Activated CD4-positive, alpha-beta T cell treated with anti-CD3 and anti-CD28 coated beads for 36 hours (primary cell): ENCODE measurements at regions not wholly inside any gene's neighbourhood (a gene's known extent, or its start where the extent isn't known, plus 50 kb on each side); places are given as distances from the start of the nearest gene placed in this dataset.

Experiments
- ATAC-seq: fragments of 200-7000 bp; cut with Tn5 transposase; one replicate; pipeline ENCODE4 v1.10.0; 2021; ENCODE audit warnings: mild to moderate bottlenecking, moderate library complexity
- CTCF ChIA-PET: fragments of 350-600 bp; sonication (Branson Sonifier 250); formaldehyde crosslinking; loops from one replicate; lab custom pipeline; 2021; ENCODE audit warnings: antibody characterized with exemption; lab: Charles Lee
- POLR2A ChIA-PET: fragments of 350-600 bp; sonication (Branson Sonifier 250); formaldehyde crosslinking; loops from one replicate; lab custom pipeline; 2021; ENCODE audit warnings: antibody characterized with exemption, inconsistent platforms; lab: Charles Lee
- DNase-seq: peaks from one replicate; pipeline ENCODE4 v3.0.0-alpha.2; 2020
- H3K27ac Mint-ChIP-seq: one replicate; pipeline ENCODE4 v1.8.0; 2021; ENCODE audit warnings: mixed read lengths
- H3K27me3 Mint-ChIP-seq: one replicate; pipeline ENCODE4 v1.8.0; 2021; ENCODE audit warnings: mixed read lengths
- H3K36me3 Mint-ChIP-seq: one replicate; pipeline ENCODE4 v1.8.0; 2021; ENCODE audit warnings: low read depth, mixed read lengths
- H3K4me1 Mint-ChIP-seq: one replicate; pipeline ENCODE4 v1.8.0; 2021; ENCODE audit warnings: mixed read lengths
- H3K4me3 Mint-ChIP-seq: one replicate; pipeline ENCODE4 v1.8.0; 2021; ENCODE audit warnings: mild to moderate bottlenecking, moderate library complexity, mixed read lengths
- H3K9me3 Mint-ChIP-seq: one replicate; pipeline ENCODE4 v1.8.0; 2021; ENCODE audit warnings: low read depth, mixed read lengths
- intact Hi-C, 2 experiments: fragments of 100-400 bp; cut with DNase I in 1 of 2; cut with micrococcal nuclease in 1 of 2; formaldehyde crosslinking; loops; one replicate each; pipeline versions ENCODE4 v1.14.2 to v1.15.1; 2022 to 2024; cut with DNase I, micrococcal nuclease

GRCh38 chr5:61245936-61246335 is 83.7 kb upstream of the SMIM15 start:
- no peak overlapping the region for H3K4me3 Mint-ChIP-seq
- ATAC-seq: no peak
- H3K4me1 Mint-ChIP-seq: no peaks in the 10 kb centered on the region
- ChIA-PET POLR2A (no interaction called here), CTCF (interaction anchor here (0.7 kb wide), 1 partner anchor 16 kb away, joined by 3 read pairs; no protein-coding TSS in a partner anchor)
- no peak overlapping the region for H3K27ac Mint-ChIP-seq
- intact Hi-C loops: no loop called here
- no peaks in the 10 kb centered on the region for H3K36me3 Mint-ChIP-seq
- H3K9me3 Mint-ChIP-seq: peaks cover 5% of the 10 kb centered on the region
- DNase-seq: no peak
- peaks cover 4% of the 10 kb centered on the region for H3K27me3 Mint-ChIP-seq

- no peak for ATAC-seq
- H3K27me3 Mint-ChIP-seq: no peaks in the 10 kb centered on the region
- ChIA-PET CTCF (no interaction called here), POLR2A (no interaction called here)
- peaks cover 5% of the 10 kb centered on the region for H3K9me3 Mint-ChIP-seq
- H3K36me3 Mint-ChIP-seq: no peaks in the 10 kb centered on the region
- no peaks in the 10 kb centered on the region for H3K4me1 Mint-ChIP-seq
- DNase-seq: no peak
- intact Hi-C loops: no loop called here
- no peak overlapping the region for H3K27ac Mint-ChIP-seq
- no peak overlapping the region for H3K4me3 Mint-ChIP-seq
These were observed 84.6 kb upstream of the SMIM15 start for GRCh38 chr5:61246768-61247307.

DNA sequence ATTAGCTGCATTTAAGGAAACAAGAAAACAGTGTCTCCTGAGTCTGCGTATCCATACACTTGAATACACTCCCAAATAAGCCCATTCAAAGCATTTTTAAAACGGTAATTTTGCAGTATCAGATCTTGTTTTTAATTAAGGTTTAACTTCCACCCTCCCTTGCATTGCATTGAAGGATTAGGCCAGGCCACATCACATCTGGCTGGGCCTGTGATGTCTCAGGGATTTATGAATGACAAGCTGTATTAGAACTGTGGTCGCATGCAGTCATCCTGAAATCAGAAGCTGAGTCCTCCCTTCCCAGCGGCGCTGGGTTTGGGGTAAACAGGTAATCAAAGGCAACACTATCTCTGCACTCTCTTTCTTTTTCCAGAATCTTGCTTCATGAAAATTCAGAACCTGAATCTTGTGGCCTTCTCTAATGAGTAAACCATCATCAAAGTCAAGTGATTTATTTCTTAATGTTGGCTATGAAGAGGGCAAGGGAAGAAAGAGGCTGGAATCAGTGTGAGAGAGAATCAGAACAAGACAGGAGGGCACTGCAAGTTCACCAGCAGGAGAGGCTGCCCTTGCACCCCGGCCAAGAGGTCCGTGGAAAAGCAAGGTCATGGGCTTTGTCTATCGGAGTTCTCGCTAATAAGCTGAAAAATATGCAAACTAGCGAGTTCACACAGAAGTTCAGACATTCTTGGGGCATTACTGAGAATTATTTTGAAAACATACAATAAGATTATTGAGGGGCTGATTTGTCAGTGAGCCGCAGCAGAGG is 80.0 kb upstream of the ZSWIM6 start:
- DNase-seq (no peak), ATAC-seq (no peak)
- CTCF ChIA-PET: no interaction called here
- peaks cover 5% of the 10 kb centered on the region for H3K9me3 Mint-ChIP-seq
- H3K4me1 Mint-ChIP-seq: no peaks in the 10 kb centered on the region
- peaks cover 2% of the 10 kb centered on the region for H3K27me3 Mint-ChIP-seq
- no peaks in the 10 kb centered on the region for H3K36me3 Mint-ChIP-seq
- POLR2A ChIA-PET: no interaction called here
- H3K27ac Mint-ChIP-seq: no peak overlapping the region
- intact Hi-C loops: no loop called here
- no peak overlapping the region for H3K4me3 Mint-ChIP-seq

DNA sequence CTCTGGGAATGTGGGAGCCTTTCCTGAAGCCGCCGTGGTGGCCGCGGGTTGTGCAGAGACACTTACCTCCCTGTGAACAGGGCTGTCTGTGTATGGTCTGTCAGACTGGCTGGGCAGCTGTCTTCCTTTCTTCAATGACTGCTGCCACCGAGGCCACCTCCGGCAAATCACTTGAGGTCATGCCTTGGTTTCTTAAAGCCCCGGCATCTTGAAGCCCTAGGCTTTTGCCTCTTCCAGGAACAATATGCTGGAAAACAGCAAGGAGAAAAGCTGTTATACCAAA is 79.5 kb upstream of the ZSWIM6 start:
- Mint-ChIP-seq H3K9me3 (peaks cover 5% of the 10 kb centered on the region), H3K27ac (no peak overlapping the region)

DNA sequence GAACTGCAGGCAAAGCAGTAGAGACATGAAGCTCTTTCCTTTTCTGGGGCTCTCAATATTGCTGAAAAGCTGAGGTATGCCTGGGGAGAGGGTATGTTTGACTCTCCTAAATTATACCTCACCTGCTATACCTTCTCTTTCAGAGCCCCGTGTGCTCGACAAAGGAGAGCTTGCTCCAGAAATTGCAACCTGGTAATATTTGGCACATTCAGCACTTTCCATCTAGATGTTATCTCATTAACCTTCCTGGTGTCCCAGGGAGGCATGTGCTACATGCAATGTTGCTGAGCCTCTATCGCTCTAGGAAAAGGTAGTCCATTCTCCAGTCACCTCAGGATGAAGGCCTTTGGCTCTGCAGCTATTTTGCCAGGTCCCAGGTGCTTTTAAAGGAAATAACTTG is 78.5 kb upstream of the ZSWIM6 start:
- ChIA-PET CTCF (no interaction called here), POLR2A (no interaction called here)
- DNase-seq: no peak
- Mint-ChIP-seq H3K9me3 (peaks cover 5% of the 10 kb centered on the region), H3K4me1 (no peaks in the 10 kb centered on the region), H3K27me3 (peaks cover 2% of the 10 kb centered on the region), H3K36me3 (no peaks in the 10 kb centered on the region), H3K27ac (no peak overlapping the region), H3K4me3 (no peak overlapping the region)
- no peak for ATAC-seq
- intact Hi-C loops: no loop called here

More for the DNA sequence above, 79.5 kb upstream of the ZSWIM6 start:
- Mint-ChIP-seq H3K4me1 (no peaks in the 10 kb centered on the region), H3K27me3 (peaks cover 2% of the 10 kb centered on the region), H3K36me3 (no peaks in the 10 kb centered on the region), H3K4me3 (no peak overlapping the region)
- POLR2A ChIA-PET: no interaction called here
- DNase-seq: no peak
- CTCF ChIA-PET: no interaction called here
- intact Hi-C loops: no loop called here
- ATAC-seq: no peak

- POLR2A ChIA-PET: no interaction called here
- intact Hi-C loops: no loop called here
- ATAC-seq: no peak
- DNase-seq: no peak
- Mint-ChIP-seq H3K27ac (no peak overlapping the region), H3K36me3 (no peaks in the 10 kb centered on the region), H3K9me3 (no peaks in the 10 kb centered on the region), H3K27me3 (peaks cover 2% of the 10 kb centered on the region), H3K4me3 (no peak overlapping the region), H3K4me1 (no peaks in the 10 kb centered on the region)
- CTCF ChIA-PET: no interaction called here
These were observed 77.0 kb upstream of the ZSWIM6 start for GRCh38 chr5:61254969-61255555.

DNA sequence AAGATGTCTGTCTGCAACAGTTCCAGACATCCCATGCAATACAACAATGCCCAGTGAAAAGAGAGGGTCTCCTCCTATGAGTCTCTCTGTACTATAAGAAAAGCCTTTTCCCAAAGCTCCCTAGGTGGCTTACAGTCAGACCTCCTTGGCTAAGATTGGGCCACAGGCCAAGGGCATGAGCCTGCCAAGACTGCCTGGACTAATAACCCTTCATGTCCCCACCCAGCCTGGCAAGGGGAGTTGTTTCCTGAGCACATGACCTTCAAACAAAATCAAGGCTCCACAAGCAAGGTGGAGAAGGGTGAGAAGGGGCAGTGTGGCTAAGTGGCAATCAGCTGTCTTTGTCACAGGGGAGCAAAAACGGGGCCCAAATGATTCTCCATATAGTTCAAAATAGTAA is 75.6 kb upstream of the ZSWIM6 start:
- H3K4me1 Mint-ChIP-seq: no peaks in the 10 kb centered on the region
- intact Hi-C loops: no loop called here
- DNase-seq (no peak), ATAC-seq (no peak)
- POLR2A ChIA-PET: no interaction called here
- H3K4me3 Mint-ChIP-seq: no peak overlapping the region
- H3K27me3 Mint-ChIP-seq: peaks cover 2% of the 10 kb centered on the region
- H3K27ac Mint-ChIP-seq: no peak overlapping the region
- no peaks in the 10 kb centered on the region for H3K9me3 Mint-ChIP-seq
- CTCF ChIA-PET: no interaction called here
- no peaks in the 10 kb centered on the region for H3K36me3 Mint-ChIP-seq

- DNase-seq: no peak
- Mint-ChIP-seq H3K27me3 (peaks cover 2% of the 10 kb centered on the region), H3K9me3 (no peaks in the 10 kb centered on the region), H3K27ac (no peak overlapping the region), H3K36me3 (no peaks in the 10 kb centered on the region), H3K4me1 (no peaks in the 10 kb centered on the region), H3K4me3 (no peak overlapping the region)
- intact Hi-C loops: no loop called here
- CTCF ChIA-PET: no interaction called here
- ATAC-seq: no peak
- POLR2A ChIA-PET: no interaction called here
These were observed 74.6 kb upstream of the ZSWIM6 start for GRCh38 chr5:61257421-61257820.

- ChIA-PET POLR2A (no interaction called here), CTCF (interaction anchor here (1.2 kb wide), 1 partner anchor 18 kb away, joined by 4 read pairs; no protein-coding TSS in a partner anchor)
- ATAC-seq: no peak
- intact Hi-C loops: no loop called here
- Mint-ChIP-seq H3K27me3 (peaks cover 7% of the 10 kb centered on the region), H3K27ac (no peak overlapping the region), H3K9me3 (no peaks in the 10 kb centered on the region), H3K4me3 (no peak overlapping the region), H3K4me1 (peaks cover 4% of the 10 kb centered on the region), H3K36me3 (no peaks in the 10 kb centered on the region)
- DNase-seq: no peak
These were observed 70.9 kb upstream of the ZSWIM6 start for GRCh38 chr5:61261136-61261535.

DNA sequence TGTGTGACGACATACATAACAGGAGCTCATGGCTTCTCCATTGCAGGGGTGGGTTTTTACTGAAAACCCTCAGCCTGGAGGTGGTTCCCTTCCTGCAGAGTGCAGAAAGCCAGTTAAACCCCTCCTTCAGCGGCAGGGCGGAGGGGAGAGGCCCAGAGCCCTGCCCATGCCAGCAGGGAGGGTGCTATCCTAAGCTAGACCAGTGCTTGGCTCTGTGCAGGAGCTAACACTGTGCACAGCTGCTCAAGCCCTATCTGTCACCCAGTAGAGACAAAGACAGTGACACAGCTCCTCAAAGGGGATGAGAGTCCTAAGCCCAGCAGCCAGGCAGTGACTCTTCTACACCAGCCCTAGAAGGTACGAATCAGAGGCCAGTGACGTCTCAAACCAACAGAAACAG is 70.0 kb upstream of the ZSWIM6 start:
- POLR2A ChIA-PET: no interaction called here
- no peaks in the 10 kb centered on the region for H3K36me3 Mint-ChIP-seq
- H3K27ac Mint-ChIP-seq: no peak overlapping the region

GRCh38 chr5:61263072-61263471 is 69.0 kb upstream of the ZSWIM6 start:
- Mint-ChIP-seq H3K4me1 (peaks cover 4% of the 10 kb centered on the region), H3K36me3 (no peaks in the 10 kb centered on the region), H3K4me3 (no peak overlapping the region), H3K27ac (no peak overlapping the region), H3K27me3 (peaks cover 5% of the 10 kb centered on the region), H3K9me3 (no peaks in the 10 kb centered on the region)
- ATAC-seq: no peak
- ChIA-PET POLR2A (no interaction called here), CTCF (interaction anchor here (0.6 to 0.7 kb wide), 2 partner anchors 25 to 1578 kb away, joined by 3 read pairs; no protein-coding TSS in a partner anchor)
- DNase-seq: peak; percentile 8
- intact Hi-C loops: no loop called here

More for the DNA sequence above, 70.0 kb upstream of the ZSWIM6 start:
- Mint-ChIP-seq H3K27me3 (peaks cover 5% of the 10 kb centered on the region), H3K4me3 (no peak overlapping the region), H3K4me1 (peaks cover 4% of the 10 kb centered on the region), H3K9me3 (no peaks in the 10 kb centered on the region)
- ATAC-seq: no peak
- DNase-seq: no peak
- CTCF ChIA-PET: interaction anchor here (1.2 kb wide), 1 partner anchor 17 kb away, joined by 4 read pairs; no protein-coding TSS in a partner anchor
- intact Hi-C loops: no loop called here
